WTC11 (cell line): ENCODE measurements at regions not wholly inside any gene's neighbourhood (a gene's known extent, or its start where the extent isn't known, plus 50 kb on each side); places are given as distances from the start of the nearest gene placed in this dataset.

Experiments used
- CREB1 ChIP-seq: sonication (generic); formaldehyde crosslinking; IDR thresholded peaks from 2 replicates; pipeline ENCODE4 v1.8.0; 2023; ENCODE audit warnings: mild to moderate bottlenecking, missing genetic modification reagents
- IRF2 ChIP-seq: sonication (generic); formaldehyde crosslinking; IDR thresholded peaks from 2 replicates; pipeline ENCODE4 v1.8.0; 2022; ENCODE audit warnings: low read depth, missing genetic modification reagents, borderline replicate concordance
- JUN ChIP-seq: sonication (generic); formaldehyde crosslinking; IDR thresholded peaks from 2 replicates; pipeline ENCODE4 v1.8.0; 2023; ENCODE audit warnings: mild to moderate bottlenecking, missing genetic modification reagents
- NFYB ChIP-seq: sonication (generic); formaldehyde crosslinking; conservative IDR thresholded peaks from 2 replicates; pipeline ENCODE4 v1.8.0; 2022; ENCODE audit warnings: low read depth, missing genetic modification reagents
- NR2C2 ChIP-seq: sonication (generic); formaldehyde crosslinking; IDR thresholded peaks from 2 replicates; pipeline ENCODE4 v1.8.0; 2022; ENCODE audit warnings: mild to moderate bottlenecking, missing genetic modification reagents
- TCF7 ChIP-seq: sonication (generic); formaldehyde crosslinking; IDR thresholded peaks from 2 replicates; pipeline ENCODE4 v1.8.0; 2022; ENCODE audit warnings: mild to moderate bottlenecking, low read depth, missing genetic modification reagents, moderate library complexity
- ZBTB21 ChIP-seq: sonication (generic); formaldehyde crosslinking; IDR thresholded peaks from 2 replicates; pipeline ENCODE4 v1.8.1; 2023; ENCODE audit warnings: mild to moderate bottlenecking, missing genetic modification reagents, borderline replicate concordance
- ZNF232 ChIP-seq: sonication (generic); formaldehyde crosslinking; IDR thresholded peaks from 2 replicates; pipeline ENCODE4 v1.8.0; 2022; ENCODE audit warnings: mild to moderate bottlenecking, missing genetic modification reagents
- TF ChIP-seq, protein P1 (sequence below): fragments of 200-600 bp; IDR thresholded peaks from 2 replicates; pipeline ENCODE4 v1.8.0; 2022; ENCODE audit warnings: antibody characterized with exemption
- TF ChIP-seq, protein P2 (sequence below): sonication (generic); formaldehyde crosslinking; conservative IDR thresholded peaks from 2 replicates; pipeline ENCODE4 v1.8.1; 2022; ENCODE audit warnings: mild to moderate bottlenecking, missing genetic modification reagents
- TF ChIP-seq, protein P3 (sequence below): sonication (generic); formaldehyde crosslinking; IDR thresholded peaks from 2 replicates; pipeline ENCODE4 v1.8.0; 2022; ENCODE audit warnings: mild to moderate bottlenecking, missing genetic modification reagents
- TF ChIP-seq, protein P4 (sequence below): sonication (generic); formaldehyde crosslinking; IDR thresholded peaks from 2 replicates; pipeline ENCODE4 v1.8.1; 2023; ENCODE audit warnings: mild to moderate bottlenecking, missing genetic modification reagents

DNA sequence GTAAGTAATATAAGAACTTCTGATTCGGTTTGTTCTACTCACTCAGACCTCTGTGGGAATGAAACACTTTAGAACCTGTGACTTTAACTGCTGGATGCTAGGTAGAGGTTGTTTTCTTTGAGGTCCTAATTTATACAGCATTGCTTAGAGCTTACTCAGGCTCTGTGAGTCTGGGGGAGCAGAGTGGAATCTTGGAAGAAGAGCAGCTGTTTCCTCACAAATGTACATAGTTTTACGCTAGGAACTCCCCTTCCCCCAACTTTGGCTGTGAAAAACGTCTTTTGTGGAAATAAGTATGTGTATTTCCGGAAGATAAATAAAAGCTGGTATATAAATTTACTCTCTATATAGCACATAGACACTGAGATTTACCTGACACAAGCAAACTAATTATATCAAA, 141.4 kb downstream of the NAA11 start:
- TF ChIP-seq, protein P1, sequence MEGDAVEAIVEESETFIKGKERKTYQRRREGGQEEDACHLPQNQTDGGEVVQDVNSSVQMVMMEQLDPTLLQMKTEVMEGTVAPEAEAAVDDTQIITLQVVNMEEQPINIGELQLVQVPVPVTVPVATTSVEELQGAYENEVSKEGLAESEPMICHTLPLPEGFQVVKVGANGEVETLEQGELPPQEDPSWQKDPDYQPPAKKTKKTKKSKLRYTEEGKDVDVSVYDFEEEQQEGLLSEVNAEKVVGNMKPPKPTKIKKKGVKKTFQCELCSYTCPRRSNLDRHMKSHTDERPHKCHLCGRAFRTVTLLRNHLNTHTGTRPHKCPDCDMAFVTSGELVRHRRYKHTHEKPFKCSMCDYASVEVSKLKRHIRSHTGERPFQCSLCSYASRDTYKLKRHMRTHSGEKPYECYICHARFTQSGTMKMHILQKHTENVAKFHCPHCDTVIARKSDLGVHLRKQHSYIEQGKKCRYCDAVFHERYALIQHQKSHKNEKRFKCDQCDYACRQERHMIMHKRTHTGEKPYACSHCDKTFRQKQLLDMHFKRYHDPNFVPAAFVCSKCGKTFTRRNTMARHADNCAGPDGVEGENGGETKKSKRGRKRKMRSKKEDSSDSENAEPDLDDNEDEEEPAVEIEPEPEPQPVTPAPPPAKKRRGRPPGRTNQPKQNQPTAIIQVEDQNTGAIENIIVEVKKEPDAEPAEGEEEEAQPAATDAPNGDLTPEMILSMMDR: no peak
- TF ChIP-seq, protein P2, sequence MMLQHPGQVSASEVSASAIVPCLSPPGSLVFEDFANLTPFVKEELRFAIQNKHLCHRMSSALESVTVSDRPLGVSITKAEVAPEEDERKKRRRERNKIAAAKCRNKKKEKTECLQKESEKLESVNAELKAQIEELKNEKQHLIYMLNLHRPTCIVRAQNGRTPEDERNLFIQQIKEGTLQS (CRISPR knock-in tag): no peak
- TF ChIP-seq IRF2 (no peak), TCF7 (CRISPR knock-in tag) (no peak), JUN (CRISPR knock-in tag) (no peak), NR2C2 (CRISPR knock-in tag) (no peak), ZBTB21 (CRISPR knock-in tag) (no peak), ZNF232 (CRISPR knock-in tag) (no peak), NFYB (CRISPR knock-in tag) (no peak), CREB1 (CRISPR knock-in tag) (no peak)
- TF ChIP-seq, protein P3, sequence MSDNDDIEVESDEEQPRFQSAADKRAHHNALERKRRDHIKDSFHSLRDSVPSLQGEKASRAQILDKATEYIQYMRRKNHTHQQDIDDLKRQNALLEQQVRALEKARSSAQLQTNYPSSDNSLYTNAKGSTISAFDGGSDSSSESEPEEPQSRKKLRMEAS: no peak
- TF ChIP-seq, protein P4, sequence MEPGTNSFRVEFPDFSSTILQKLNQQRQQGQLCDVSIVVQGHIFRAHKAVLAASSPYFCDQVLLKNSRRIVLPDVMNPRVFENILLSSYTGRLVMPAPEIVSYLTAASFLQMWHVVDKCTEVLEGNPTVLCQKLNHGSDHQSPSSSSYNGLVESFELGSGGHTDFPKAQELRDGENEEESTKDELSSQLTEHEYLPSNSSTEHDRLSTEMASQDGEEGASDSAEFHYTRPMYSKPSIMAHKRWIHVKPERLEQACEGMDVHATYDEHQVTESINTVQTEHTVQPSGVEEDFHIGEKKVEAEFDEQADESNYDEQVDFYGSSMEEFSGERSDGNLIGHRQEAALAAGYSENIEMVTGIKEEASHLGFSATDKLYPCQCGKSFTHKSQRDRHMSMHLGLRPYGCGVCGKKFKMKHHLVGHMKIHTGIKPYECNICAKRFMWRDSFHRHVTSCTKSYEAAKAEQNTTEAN (CRISPR knock-in tag): no peak
